Endodermal cell (in vitro differentiated cells): ENCODE measurements at regions not wholly inside any gene's neighbourhood (a gene's known extent, or its start where the extent isn't known, plus 50 kb on each side); places are given as distances from the start of the nearest gene placed in this dataset.

Source experiments
- DNase-seq: peaks from one replicate; pipeline ENCODE4 v3.0.0-alpha.2; 2017
- H3K27ac ChIP-seq: 2 replicates; pipeline ENCODE4 v1.5.1; 2013; ENCODE audit warnings: mild to moderate bottlenecking, low read depth, low read length, moderate library complexity
- H3K27me3 ChIP-seq: 2 replicates; pipeline ENCODE4 v1.6.1; 2013; ENCODE audit warnings: mild to moderate bottlenecking, low read length, moderate library complexity; ENCODE audit not compliant: insufficient read depth, control insufficient read depth, poor library complexity, severe bottlenecking
- H3K36me3 ChIP-seq: 2 replicates; pipeline ENCODE4 v1.7.0; 2013; ENCODE audit warnings: mild to moderate bottlenecking, low read length, moderate library complexity; ENCODE audit not compliant: control insufficient read depth, insufficient read depth
- H3K4me1 ChIP-seq: one replicate; pipeline ENCODE4 v1.7.0; 2013; ENCODE audit warnings: low read length; ENCODE audit not compliant: control insufficient read depth, insufficient read depth
- H3K4me3 ChIP-seq: 2 replicates; pipeline ENCODE4 v1.5.1; 2013; ENCODE audit warnings: mild to moderate bottlenecking, low read length, moderate library complexity
- H3K9ac ChIP-seq: 2 replicates; pipeline ENCODE4 v1.6.1; 2013; ENCODE audit warnings: mild to moderate bottlenecking, low read length, moderate library complexity; ENCODE audit not compliant: poor library complexity, severe bottlenecking; ENCODE audit errors: extremely low read depth
- H3K9me3 ChIP-seq: 2 replicates; pipeline ENCODE4 v1.6.1; 2013; ENCODE audit warnings: mild to moderate bottlenecking, low read length, moderate library complexity; ENCODE audit not compliant: control insufficient read depth
- H3K27ac Mint-ChIP-seq: 2 replicates; pipeline ENCODE4 v1.8.0; 2020; ENCODE audit warnings: mixed read lengths
- H3K27me3 Mint-ChIP-seq: 2 replicates; pipeline ENCODE4 v1.8.0; 2021; ENCODE audit warnings: mild to moderate bottlenecking, mixed read lengths; ENCODE audit not compliant: insufficient read depth
- H3K36me3 Mint-ChIP-seq: 2 replicates; pipeline ENCODE4 v1.8.0; 2020; ENCODE audit warnings: low read depth, mixed read lengths
- H3K4me1 Mint-ChIP-seq: 2 replicates; pipeline ENCODE4 v1.8.0; 2020; ENCODE audit warnings: mixed read lengths
- H3K4me3 Mint-ChIP-seq: 2 replicates; pipeline ENCODE4 v1.8.0; 2020; ENCODE audit warnings: mild to moderate bottlenecking, moderate library complexity, mixed read lengths
- H3K9me3 Mint-ChIP-seq: 2 replicates; pipeline ENCODE4 v1.8.0; 2020; ENCODE audit warnings: mild to moderate bottlenecking, mixed read lengths
- WGBS, 2 experiments: methylation state at CpG; one replicate each; pipeline versions ENCODE4 v1.1.5 to v1.1.7; 2013; ENCODE audit warnings: missing lambda C conversion rate in 2 of 2, mixed read lengths in 1 of 2; ENCODE audit not compliant: insufficient coverage in 1 of 2, insufficient read length in 1 of 2; 5-methylcytosine and 5-hydroxymethylcytosine counted together
- TF ChIP-seq, protein P1 (sequence below): fragments of 200-600 bp; sonication (generic); conservative IDR thresholded peaks from 2 replicates; pipeline ENCODE4 v1.5.0; 2021; ENCODE audit warnings: antibody characterized with exemption, mild to moderate bottlenecking

DNA sequence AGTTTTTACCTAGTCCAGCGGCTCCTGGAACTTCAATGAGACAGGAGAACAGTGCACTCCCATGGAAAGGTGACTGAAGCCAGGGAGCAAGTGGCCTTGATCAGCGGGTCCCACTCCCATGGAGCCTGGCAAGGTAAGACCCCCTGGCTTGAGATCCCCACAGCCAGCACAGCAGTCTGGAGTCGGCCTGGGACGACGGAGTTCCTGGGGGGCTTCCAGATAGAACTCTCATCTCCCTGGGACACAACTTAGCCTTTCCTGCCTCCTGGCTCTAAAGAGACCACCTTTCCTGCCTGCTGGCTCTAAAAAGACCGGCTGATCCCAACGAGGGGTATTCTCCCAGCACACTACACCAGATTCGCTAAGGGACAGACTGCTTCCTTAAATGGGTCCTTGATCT, 1279.0 kb upstream of the GOT2 start:
- Histone ChIP-seq H3K4me1 (no peaks in the 10 kb centered on the region), H3K27me3 (no peaks in the 10 kb centered on the region), H3K27ac (no peak overlapping the region), H3K4me3 (no peak overlapping the region), H3K36me3 (no peaks in the 10 kb centered on the region), H3K9me3 (peaks cover 14% of the 10 kb centered on the region), H3K9ac (no peak overlapping the region)
- peaks cover 27% of the 10 kb centered on the region for H3K9me3 Mint-ChIP-seq
- no peak overlapping the region for H3K27ac Mint-ChIP-seq
- TF ChIP-seq, protein P1, sequence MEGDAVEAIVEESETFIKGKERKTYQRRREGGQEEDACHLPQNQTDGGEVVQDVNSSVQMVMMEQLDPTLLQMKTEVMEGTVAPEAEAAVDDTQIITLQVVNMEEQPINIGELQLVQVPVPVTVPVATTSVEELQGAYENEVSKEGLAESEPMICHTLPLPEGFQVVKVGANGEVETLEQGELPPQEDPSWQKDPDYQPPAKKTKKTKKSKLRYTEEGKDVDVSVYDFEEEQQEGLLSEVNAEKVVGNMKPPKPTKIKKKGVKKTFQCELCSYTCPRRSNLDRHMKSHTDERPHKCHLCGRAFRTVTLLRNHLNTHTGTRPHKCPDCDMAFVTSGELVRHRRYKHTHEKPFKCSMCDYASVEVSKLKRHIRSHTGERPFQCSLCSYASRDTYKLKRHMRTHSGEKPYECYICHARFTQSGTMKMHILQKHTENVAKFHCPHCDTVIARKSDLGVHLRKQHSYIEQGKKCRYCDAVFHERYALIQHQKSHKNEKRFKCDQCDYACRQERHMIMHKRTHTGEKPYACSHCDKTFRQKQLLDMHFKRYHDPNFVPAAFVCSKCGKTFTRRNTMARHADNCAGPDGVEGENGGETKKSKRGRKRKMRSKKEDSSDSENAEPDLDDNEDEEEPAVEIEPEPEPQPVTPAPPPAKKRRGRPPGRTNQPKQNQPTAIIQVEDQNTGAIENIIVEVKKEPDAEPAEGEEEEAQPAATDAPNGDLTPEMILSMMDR, result no peak
- H3K36me3 Mint-ChIP-seq, result peaks cover 17% of the 10 kb centered on the region
- H3K27me3 Mint-ChIP-seq, result no peaks in the 10 kb centered on the region
- no peak for DNase-seq
- H3K4me3 Mint-ChIP-seq, result no peak overlapping the region
- WGBS, 2 experiments, result 84 to 92% methylated on average over 4 to 8 of the region's 8 CpGs
- no peaks in the 10 kb centered on the region for H3K4me1 Mint-ChIP-seq

DNA sequence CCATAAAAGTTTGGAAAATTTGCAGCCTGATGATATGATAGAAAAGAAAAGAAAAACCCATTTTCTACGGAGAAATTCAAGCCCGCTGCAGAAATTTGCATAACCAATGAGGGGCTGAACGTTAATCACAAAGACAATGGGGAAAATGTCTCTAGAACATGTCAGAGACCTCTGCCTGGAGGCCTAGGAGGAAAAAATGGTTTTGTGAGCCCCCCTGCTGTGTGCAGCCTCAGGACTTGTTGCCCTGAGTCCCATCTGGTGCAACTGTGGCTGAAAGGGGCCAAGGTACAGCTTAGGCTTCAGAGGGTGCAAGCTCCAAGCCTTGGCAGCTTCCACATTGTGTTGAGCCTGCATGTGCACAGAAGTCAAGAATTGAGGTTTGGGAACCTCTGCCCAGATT, 1267.4 kb upstream of the GOT2 start:
- H3K36me3 Mint-ChIP-seq, result peaks cover 32% of the 10 kb centered on the region
- H3K27me3 Mint-ChIP-seq, result no peaks in the 10 kb centered on the region
- H3K4me3 Mint-ChIP-seq, result no peak overlapping the region
- Histone ChIP-seq H3K27me3 (no peaks in the 10 kb centered on the region), H3K4me1 (no peaks in the 10 kb centered on the region), H3K9ac (no peak overlapping the region), H3K4me3 (peak overlapping the region; percentile 35), H3K9me3 (peaks cover 28% of the 10 kb centered on the region), H3K27ac (no peak overlapping the region), H3K36me3 (no peaks in the 10 kb centered on the region)
- H3K27ac Mint-ChIP-seq, result no peak overlapping the region
- DNase-seq, result no peak
- peaks cover 45% of the 10 kb centered on the region for H3K9me3 Mint-ChIP-seq
- TF ChIP-seq, protein P1, result no peak
- 55% methylated on average over 3 of the region's 3 CpGs for WGBS, 2 experiments
- H3K4me1 Mint-ChIP-seq, result no peaks in the 10 kb centered on the region

DNA sequence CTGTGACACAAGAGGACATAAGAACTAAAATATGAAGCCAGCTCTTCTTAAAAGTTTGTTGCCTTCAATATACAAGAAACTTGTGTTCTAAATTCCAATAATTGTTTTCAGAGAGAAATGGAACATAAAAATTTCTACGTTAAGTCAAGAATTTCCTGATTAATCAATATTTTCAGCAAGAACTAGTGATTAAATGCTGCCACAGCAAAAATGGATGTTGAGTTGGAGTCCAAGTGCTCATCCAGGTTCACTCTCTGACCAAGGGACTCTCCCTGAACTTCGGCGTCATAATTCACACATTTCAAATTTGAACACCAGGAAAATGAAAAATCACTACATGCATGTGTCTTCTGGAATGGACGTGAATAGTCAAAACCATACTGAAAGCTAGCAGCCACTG, 1263.6 kb upstream of the GOT2 start:
- Mint-ChIP-seq H3K4me3 (no peak overlapping the region), H3K9me3 (peaks cover 47% of the 10 kb centered on the region), H3K27me3 (no peaks in the 10 kb centered on the region), H3K4me1 (peaks cover under 1% of the 10 kb centered on the region), H3K36me3 (peaks cover 30% of the 10 kb centered on the region), H3K27ac (no peak overlapping the region)
- 94 to 100% methylated on average over 1 to 4 of the region's 4 CpGs for WGBS, 2 experiments
- no peaks in the 10 kb centered on the region for H3K4me1 ChIP-seq
- no peak for DNase-seq
- no peak overlapping the region for H3K4me3 ChIP-seq
- no peaks in the 10 kb centered on the region for H3K36me3 ChIP-seq
- no peaks in the 10 kb centered on the region for H3K27me3 ChIP-seq
- no peak overlapping the region for H3K27ac ChIP-seq
- peaks cover 25% of the 10 kb centered on the region for H3K9me3 ChIP-seq
- TF ChIP-seq, protein P1, result no peak
- no peak overlapping the region for H3K9ac ChIP-seq
